A549 (cell line): ENCODE measurements at regions not wholly inside any gene's neighbourhood (a gene's known extent, or its start where the extent isn't known, plus 50 kb on each side); places are given as distances from the start of the nearest gene placed in this dataset.
A peak's percentile ranks its signal among the peaks of the same experiment; 100 is the strongest.

Experiments
- ATAC-seq, 2 experiments: fragments of 200-7000 bp in 1 of 2; fragments of >200 bp in 1 of 2; cut with Nextera tagmentation in 1 of 2; cut with Tn5 transposase in 1 of 2; 3 replicates each; pipeline versions ENCODE4 v1.8.0 to v1.9.1; 2018 to 2020; ENCODE audit warnings: mild to moderate bottlenecking in 1 of 2, moderate library complexity in 1 of 2
- CTCF ChIA-PET: fragments of 300-600 bp; sonication (Branson Sonifier 250); formaldehyde crosslinking; extraction: SDS; loops from one replicate; lab custom pipeline; 2021; ENCODE audit warnings: antibody characterized with exemption, inconsistent platforms; lab: Yijun Ruan, JAX
- POLR2A ChIA-PET: fragments of 350-600 bp; formaldehyde crosslinking; extraction: SDS; loops from one replicate; lab custom pipeline; 2021; ENCODE audit warnings: antibody characterized with exemption, inconsistent platforms; lab: Yijun Ruan, JAX
- DNase-seq, 2 experiments: peaks; one replicate each; pipeline versions ENCODE4 v3.0.0 to v3.0.0-alpha.2; 2011 to 2016; ENCODE audit warnings: low read depth in 1 of 2, low spot score in 1 of 2
- FAIRE-seq: peaks from 2 replicates; lab custom pipeline; 2011; peaks lifted over from hg19 to GRCh38; lab: Jason Lieb, UNC
- H3K27ac ChIP-seq, 2 experiments: fragments of >200 bp; sonication (Bioruptor Twin); formaldehyde crosslinking; 3 replicates each; pipeline ENCODE4 v1.5.1; 2016 to 2017
- H3K4me1 ChIP-seq: fragments of >200 bp; sonication (Bioruptor Twin); formaldehyde crosslinking; 3 replicates; pipeline ENCODE4 v1.6.1; 2016
- H3K4me2 ChIP-seq: fragments of >200 bp; sonication (Bioruptor Twin); formaldehyde crosslinking; 3 replicates; pipeline ENCODE4 v1.6.1; 2016
- H3K4me3 ChIP-seq: fragments of >200 bp; sonication (Bioruptor Twin); formaldehyde crosslinking; 3 replicates; pipeline ENCODE4 v1.5.1; 2016
- H3K9me3 ChIP-seq: fragments of >200 bp; sonication (Bioruptor Twin); formaldehyde crosslinking; 3 replicates; pipeline ENCODE4 v1.6.1; 2016
- ATOH8 ChIP-seq: fragments of 250-450 bp; sonication (Bioruptor Pico); IDR thresholded peaks from 2 replicates; pipeline ENCODE4 v1.5.0; 2020; ENCODE audit warnings: low read depth, mild to moderate bottlenecking, moderate library complexity
- CHD4 ChIP-seq: fragments of 200-600 bp; sonication (generic); IDR thresholded peaks from 2 replicates; pipeline ENCODE4 v1.6.1; 2016; ENCODE audit warnings: antibody characterized with exemption, mild to moderate bottlenecking, borderline replicate concordance
- CTCF ChIP-seq: fragments of >200 bp; sonication (Bioruptor Twin); formaldehyde crosslinking; IDR thresholded peaks from 3 replicates; pipeline ENCODE4 v1.5.1; 2016
- ELK1 ChIP-seq: fragments of 150-350 bp; IDR thresholded peaks from 2 replicates; pipeline ENCODE4 v1.6.1; 2014; ENCODE audit warnings: low read depth, mild to moderate bottlenecking, low read length
- EP300 ChIP-seq, 2 experiments: fragments of >200 bp; sonication (Bioruptor Twin); formaldehyde crosslinking; IDR thresholded peaks; 2 replicates in 1 of 2; 3 replicates in 1 of 2; pipeline ENCODE4 v1.6.1; 2016 to 2017
- ESRRA ChIP-seq: fragments of 150-350 bp; IDR thresholded peaks from 2 replicates; pipeline ENCODE4 v1.6.1; 2014; ENCODE audit warnings: mild to moderate bottlenecking, low read length, borderline replicate concordance
- FOXS1 ChIP-seq: fragments of 250-450 bp; sonication (Bioruptor Pico); IDR thresholded peaks from 2 replicates; pipeline ENCODE4 v1.5.0; 2020; ENCODE audit warnings: mild to moderate bottlenecking, moderate library complexity
- GATA3 ChIP-seq: IDR thresholded peaks from 2 replicates; pipeline ENCODE4 v1.6.1; 2012; ENCODE audit warnings: borderline replicate concordance
- HES2 ChIP-seq: fragments of >200 bp; sonication (Bioruptor Twin); formaldehyde crosslinking; IDR thresholded peaks from 2 replicates; pipeline ENCODE4 v1.6.1; 2016
- HOXB13 ChIP-seq: fragments of 250-450 bp; sonication (Bioruptor Pico); IDR thresholded peaks from 2 replicates; pipeline ENCODE4 v1.5.0; 2020; ENCODE audit warnings: low read depth, mild to moderate bottlenecking, moderate library complexity
- HOXB5 ChIP-seq: fragments of 250-450 bp; sonication (Bioruptor Pico); IDR thresholded peaks from 2 replicates; pipeline ENCODE4 v1.5.0; 2020; ENCODE audit warnings: mild to moderate bottlenecking, moderate library complexity
- KDM1A ChIP-seq: fragments of 200-600 bp; sonication (generic); IDR thresholded peaks from 2 replicates; pipeline ENCODE4 v1.6.1; 2016; ENCODE audit warnings: low read depth, mild to moderate bottlenecking
- MAFK ChIP-seq: fragments of 450-650 bp; IDR thresholded peaks from 2 replicates; pipeline ENCODE4 v1.6.1; 2014; ENCODE audit not compliant: partially characterized antibody
- MAX ChIP-seq: IDR thresholded peaks from 2 replicates; pipeline ENCODE4 v1.6.1; 2012
- POLR2A ChIP-seq: IDR thresholded peaks from 2 replicates; pipeline ENCODE4 v1.6.1; 2012; ENCODE audit warnings: mild to moderate bottlenecking, low read length
- POLR2AphosphoS2 ChIP-seq: conservative IDR thresholded peaks from 2 replicates; pipeline ENCODE4 v1.6.1; 2012; ENCODE audit warnings: low read length, improper control_type of control experiment, inconsistent platforms
- RARB ChIP-seq: fragments of 250-450 bp; sonication (Bioruptor Pico); IDR thresholded peaks from 2 replicates; pipeline ENCODE4 v1.8.0; 2021; ENCODE audit warnings: mild to moderate bottlenecking, moderate library complexity
- RNF2 ChIP-seq: fragments of 200-600 bp; sonication (generic); IDR thresholded peaks from 2 replicates; pipeline ENCODE4 v1.6.1; 2016; ENCODE audit warnings: low read depth, mild to moderate bottlenecking, antibody characterized with exemption, moderate library complexity, borderline replicate concordance
- TFCP2L1 ChIP-seq: fragments of 250-450 bp; sonication (Bioruptor Pico); IDR thresholded peaks from 2 replicates; pipeline ENCODE4 v1.5.0; 2021; ENCODE audit warnings: mild to moderate bottlenecking
- USF2 ChIP-seq: fragments of 450-650 bp; IDR thresholded peaks from 2 replicates; pipeline ENCODE4 v1.6.1; 2014; ENCODE audit warnings: antibody characterized with exemption
- ZC3H11A ChIP-seq: fragments of 450-650 bp; IDR thresholded peaks from 2 replicates; pipeline ENCODE4 v1.6.1; 2014; ENCODE audit warnings: antibody characterized with exemption, mild to moderate bottlenecking
- ZFP36 ChIP-seq: fragments of 450-650 bp; IDR thresholded peaks from 2 replicates; pipeline ENCODE4 v1.6.1; 2014; ENCODE audit warnings: borderline replicate concordance; ENCODE audit not compliant: partially characterized antibody
- ZNF302 ChIP-seq: fragments of 250-450 bp; sonication (Bioruptor Pico); IDR thresholded peaks from 2 replicates; pipeline ENCODE4 v1.9.0; 2021; ENCODE audit warnings: inconsistent platforms, mild to moderate bottlenecking, moderate library complexity
- WGBS: methylation state at CpG from one replicate; pipeline ENCODE4 v1.1.6; 2017; ENCODE audit errors: missing lambda C conversion rate; 5-methylcytosine and 5-hydroxymethylcytosine counted together
- TF ChIP-seq, protein P1 (sequence below): fragments of 200-600 bp; sonication (generic); IDR thresholded peaks from 2 replicates; pipeline ENCODE4 v1.6.1; 2016; ENCODE audit warnings: antibody characterized with exemption, mild to moderate bottlenecking, moderate library complexity

- CTCF ChIA-PET: no interaction called here
- DNase-seq: no peak
- POLR2A ChIA-PET: no interaction called here
- no peak overlapping the region for H3K27ac ChIP-seq
- TF ChIP-seq RNF2: no peak
- no peak for TF ChIP-seq ZC3H11A
- TF ChIP-seq EP300 (IDR thresholded peaks at IDR 0.05): no peak
- TF ChIP-seq, protein P1, sequence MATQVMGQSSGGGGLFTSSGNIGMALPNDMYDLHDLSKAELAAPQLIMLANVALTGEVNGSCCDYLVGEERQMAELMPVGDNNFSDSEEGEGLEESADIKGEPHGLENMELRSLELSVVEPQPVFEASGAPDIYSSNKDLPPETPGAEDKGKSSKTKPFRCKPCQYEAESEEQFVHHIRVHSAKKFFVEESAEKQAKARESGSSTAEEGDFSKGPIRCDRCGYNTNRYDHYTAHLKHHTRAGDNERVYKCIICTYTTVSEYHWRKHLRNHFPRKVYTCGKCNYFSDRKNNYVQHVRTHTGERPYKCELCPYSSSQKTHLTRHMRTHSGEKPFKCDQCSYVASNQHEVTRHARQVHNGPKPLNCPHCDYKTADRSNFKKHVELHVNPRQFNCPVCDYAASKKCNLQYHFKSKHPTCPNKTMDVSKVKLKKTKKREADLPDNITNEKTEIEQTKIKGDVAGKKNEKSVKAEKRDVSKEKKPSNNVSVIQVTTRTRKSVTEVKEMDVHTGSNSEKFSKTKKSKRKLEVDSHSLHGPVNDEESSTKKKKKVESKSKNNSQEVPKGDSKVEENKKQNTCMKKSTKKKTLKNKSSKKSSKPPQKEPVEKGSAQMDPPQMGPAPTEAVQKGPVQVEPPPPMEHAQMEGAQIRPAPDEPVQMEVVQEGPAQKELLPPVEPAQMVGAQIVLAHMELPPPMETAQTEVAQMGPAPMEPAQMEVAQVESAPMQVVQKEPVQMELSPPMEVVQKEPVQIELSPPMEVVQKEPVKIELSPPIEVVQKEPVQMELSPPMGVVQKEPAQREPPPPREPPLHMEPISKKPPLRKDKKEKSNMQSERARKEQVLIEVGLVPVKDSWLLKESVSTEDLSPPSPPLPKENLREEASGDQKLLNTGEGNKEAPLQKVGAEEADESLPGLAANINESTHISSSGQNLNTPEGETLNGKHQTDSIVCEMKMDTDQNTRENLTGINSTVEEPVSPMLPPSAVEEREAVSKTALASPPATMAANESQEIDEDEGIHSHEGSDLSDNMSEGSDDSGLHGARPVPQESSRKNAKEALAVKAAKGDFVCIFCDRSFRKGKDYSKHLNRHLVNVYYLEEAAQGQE: no peak
- no peak for TF ChIP-seq HOXB5 (CRISPR knock-in tag)
- no peak for TF ChIP-seq POLR2A
- TF ChIP-seq MAX: no peak
- no peaks in the 10 kb centered on the region for H3K9me3 ChIP-seq
- ATAC-seq: no peak
- FAIRE-seq: no peak
- WGBS: 32% methylated on average over 1 of the region's 1 CpG
- no peak overlapping the region for H3K4me2 ChIP-seq
- H3K4me1 ChIP-seq: no peaks in the 10 kb centered on the region
- H3K4me3 ChIP-seq: no peak overlapping the region
Measured at GRCh38 chr5:101429241-101429640, 526.2 kb upstream of the ST8SIA4 start.

DNA sequence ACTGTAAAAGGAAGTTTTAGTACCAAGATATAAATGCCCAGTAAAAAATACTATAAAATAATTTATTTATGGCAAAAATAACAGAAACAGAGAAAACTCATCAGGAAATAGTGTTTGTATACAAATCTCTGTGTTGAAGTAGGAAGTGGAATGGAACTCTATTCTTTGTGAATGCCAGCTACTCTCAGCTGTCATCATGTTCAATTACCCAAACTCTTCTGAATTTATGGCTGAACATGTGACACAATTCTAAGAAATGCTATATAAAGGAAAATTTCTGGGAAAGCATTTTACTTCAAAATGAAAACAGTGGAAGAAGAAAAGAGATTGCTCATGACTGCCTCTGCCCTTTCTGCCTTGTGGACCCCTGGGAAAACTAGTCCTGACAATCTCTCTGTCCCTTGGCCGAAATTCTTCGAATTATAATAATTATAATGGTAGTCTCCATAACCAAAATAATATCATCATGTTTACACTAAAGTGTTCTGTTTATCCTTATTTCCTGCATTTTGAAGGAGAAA lies 522.3 kb upstream of the ST8SIA4 start:
- Histone ChIP-seq H3K4me1 (no peaks in the 10 kb centered on the region), H3K4me3 (no peak overlapping the region), H3K4me2 (no peak overlapping the region), H3K27ac (no peak overlapping the region), H3K9me3 (no peaks in the 10 kb centered on the region)
- POLR2A ChIA-PET: no interaction called here
- TF ChIP-seq FOXS1 (no peak), TFCP2L1 (CRISPR knock-in tag) (no peak), CHD4 (no peak), ESRRA (no peak), ATOH8 (no peak), MAFK (no peak), RARB (CRISPR knock-in tag) (no peak), ELK1 (no peak)
- WGBS: 72% methylated on average over 2 of the region's 2 CpGs
- DNase-seq (no peak), ATAC-seq (no peak), FAIRE-seq (no peak)
- CTCF ChIA-PET: no interaction called here

DNA sequence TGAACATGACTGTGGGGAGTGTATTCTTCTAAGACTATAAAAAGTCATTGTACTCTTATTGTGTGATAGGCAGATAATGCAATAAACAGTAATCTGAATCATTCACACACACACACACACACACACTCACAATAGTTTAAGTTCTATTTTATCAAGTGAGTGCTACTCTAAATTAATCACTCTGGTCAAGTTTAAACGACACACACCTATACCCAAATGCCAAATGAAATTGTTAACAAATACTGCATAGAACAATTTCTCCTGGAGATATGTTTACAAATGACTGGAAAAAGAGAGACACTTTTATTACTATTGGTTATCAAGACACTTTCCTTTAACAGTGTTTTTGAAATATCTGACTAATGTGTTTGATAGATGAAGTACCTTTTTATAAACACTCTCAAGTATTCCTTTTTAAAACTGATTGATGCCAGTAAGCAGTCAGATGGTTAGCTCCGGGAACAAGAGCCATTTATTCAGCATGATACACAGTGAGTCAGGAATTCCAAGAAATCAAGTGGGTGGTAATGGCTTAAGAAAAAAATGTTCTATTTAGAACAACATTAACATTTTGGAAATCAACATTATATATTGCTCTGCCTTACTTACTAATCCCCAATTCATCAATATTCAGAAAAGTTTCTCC lies 521.6 kb upstream of the ST8SIA4 start:
- H3K27ac ChIP-seq: no peak overlapping the region
- no peak for ATAC-seq
- TF ChIP-seq ELK1: no peak
- TF ChIP-seq CTCF: no peak
- no peak for TF ChIP-seq USF2
- no peak for TF ChIP-seq TFCP2L1 (CRISPR knock-in tag)
- TF ChIP-seq POLR2AphosphoS2: no peak
- TF ChIP-seq HES2: no peak
- TF ChIP-seq ZNF302 (CRISPR knock-in tag): no peak
- no peak for TF ChIP-seq HOXB13
- TF ChIP-seq ZFP36: no peak
- TF ChIP-seq KDM1A: no peak
- no peak for TF ChIP-seq GATA3

More for the DNA sequence above, 521.6 kb upstream of the ST8SIA4 start:
- CTCF ChIA-PET: no interaction called here
- 9% methylated on average over 2 of the region's 2 CpGs for WGBS
- no peaks in the 10 kb centered on the region for H3K4me1 ChIP-seq
- POLR2A ChIA-PET: no interaction called here
- H3K4me2 ChIP-seq: no peak overlapping the region
- DNase-seq: peak in 1 of 2 experiments; percentile 4
- H3K4me3 ChIP-seq: no peak overlapping the region
- FAIRE-seq: no peak
- no peaks in the 10 kb centered on the region for H3K9me3 ChIP-seq
